Activated naive CD4-positive, alpha-beta T cell treated with anti-CD3 and anti-CD28 coated beads, Interleukin-2, amount 50 U/mL, for 24 hours (primary cell): ENCODE measurements at regions not wholly inside any gene's neighbourhood (a gene's known extent, or its start where the extent isn't known, plus 50 kb on each side); places are given as distances from the start of the nearest gene placed in this dataset.

ENCODE experiments used
- H3K27ac Mint-ChIP-seq: one replicate; pipeline ENCODE4 v1.8.0; 2021; ENCODE audit warnings: mild to moderate bottlenecking, mixed read lengths
- H3K27me3 Mint-ChIP-seq: one replicate; pipeline ENCODE4 v1.8.0; 2021; ENCODE audit warnings: mixed read lengths
- H3K36me3 Mint-ChIP-seq: one replicate; pipeline ENCODE4 v1.8.0; 2021; ENCODE audit warnings: mixed read lengths
- H3K4me1 Mint-ChIP-seq: one replicate; pipeline ENCODE4 v1.8.0; 2021; ENCODE audit warnings: mixed read lengths
- H3K4me3 Mint-ChIP-seq: one replicate; pipeline ENCODE4 v1.8.0; 2021; ENCODE audit warnings: mild to moderate bottlenecking, mixed read lengths
- H3K9me3 Mint-ChIP-seq: one replicate; pipeline ENCODE4 v1.8.0; 2021; ENCODE audit warnings: mixed read lengths

GRCh38 chr3:107976202-107976800, 114.5 kb downstream of the CD47 start:
- Mint-ChIP-seq H3K27ac (no peak overlapping the region), H3K36me3 (no peaks in the 10 kb centered on the region), H3K4me3 (peak overlapping the region; percentile 51), H3K4me1 (peaks cover 70% of the 10 kb centered on the region), H3K9me3 (no peaks in the 10 kb centered on the region), H3K27me3 (no peaks in the 10 kb centered on the region)

GRCh38 chr3:107975529-107976201, 115.2 kb downstream of the CD47 start:
- Mint-ChIP-seq H3K27me3 (no peaks in the 10 kb centered on the region), H3K27ac (no peak overlapping the region), H3K4me1 (peaks cover 66% of the 10 kb centered on the region), H3K4me3 (peak overlapping the region; percentile 51), H3K9me3 (no peaks in the 10 kb centered on the region), H3K36me3 (no peaks in the 10 kb centered on the region)

- Mint-ChIP-seq H3K4me1 (peaks cover 59% of the 10 kb centered on the region), H3K9me3 (no peaks in the 10 kb centered on the region), H3K4me3 (no peak overlapping the region), H3K36me3 (no peaks in the 10 kb centered on the region), H3K27ac (no peak overlapping the region), H3K27me3 (no peaks in the 10 kb centered on the region)
Measured at GRCh38 chr3:107973961-107974360, 116.9 kb downstream of the CD47 start.

GRCh38 chr3:107973152-107973551, 117.7 kb downstream of the CD47 start:
- peaks cover 51% of the 10 kb centered on the region for H3K4me1 Mint-ChIP-seq
- H3K27me3 Mint-ChIP-seq = no peaks in the 10 kb centered on the region
- no peak overlapping the region for H3K4me3 Mint-ChIP-seq
- H3K36me3 Mint-ChIP-seq = no peaks in the 10 kb centered on the region
- no peak overlapping the region for H3K27ac Mint-ChIP-seq
- H3K9me3 Mint-ChIP-seq = no peaks in the 10 kb centered on the region

- Mint-ChIP-seq H3K4me1 (peaks cover 30% of the 10 kb centered on the region), H3K27ac (no peak overlapping the region), H3K27me3 (no peaks in the 10 kb centered on the region), H3K9me3 (no peaks in the 10 kb centered on the region), H3K4me3 (no peak overlapping the region), H3K36me3 (no peaks in the 10 kb centered on the region)
Measured at GRCh38 chr3:107970993-107971580, 119.7 kb downstream of the CD47 start.

GRCh38 chr3:107969994-107970819, 120.6 kb downstream of the CD47 start:
- H3K27me3 Mint-ChIP-seq = no peaks in the 10 kb centered on the region
- H3K4me3 Mint-ChIP-seq = no peak overlapping the region
- peak overlapping the region; percentile 71 for H3K27ac Mint-ChIP-seq

GRCh38 chr3:107969525-107969924, 121.3 kb downstream of the CD47 start:
- H3K27me3 Mint-ChIP-seq = no peaks in the 10 kb centered on the region
- H3K4me3 Mint-ChIP-seq = no peak overlapping the region
- H3K4me1 Mint-ChIP-seq = peaks cover 16% of the 10 kb centered on the region
- no peaks in the 10 kb centered on the region for H3K36me3 Mint-ChIP-seq
- no peak overlapping the region for H3K27ac Mint-ChIP-seq
- H3K9me3 Mint-ChIP-seq = no peaks in the 10 kb centered on the region

More at GRCh38 chr3:107969994-107970819, 120.6 kb downstream of the CD47 start:
- no peaks in the 10 kb centered on the region for H3K9me3 Mint-ChIP-seq
- peaks cover 22% of the 10 kb centered on the region for H3K4me1 Mint-ChIP-seq
- H3K36me3 Mint-ChIP-seq = no peaks in the 10 kb centered on the region

- H3K4me3 Mint-ChIP-seq = no peak overlapping the region
Measured at GRCh38 chr3:107966276-107966675, 124.6 kb downstream of the CD47 start.

GRCh38 chr3:107965136-107965655, 125.6 kb downstream of the CD47 start:
- H3K4me3 Mint-ChIP-seq = no peak overlapping the region
- no peak overlapping the region for H3K27ac Mint-ChIP-seq
- H3K9me3 Mint-ChIP-seq = no peaks in the 10 kb centered on the region
- H3K4me1 Mint-ChIP-seq = peaks cover 7% of the 10 kb centered on the region
- no peaks in the 10 kb centered on the region for H3K27me3 Mint-ChIP-seq
- H3K36me3 Mint-ChIP-seq = no peaks in the 10 kb centered on the region

More at GRCh38 chr3:107966276-107966675, 124.6 kb downstream of the CD47 start:
- H3K27me3 Mint-ChIP-seq = no peaks in the 10 kb centered on the region
- H3K4me1 Mint-ChIP-seq = peaks cover 10% of the 10 kb centered on the region
- no peaks in the 10 kb centered on the region for H3K9me3 Mint-ChIP-seq
- no peaks in the 10 kb centered on the region for H3K36me3 Mint-ChIP-seq
- no peak overlapping the region for H3K27ac Mint-ChIP-seq

- no peaks in the 10 kb centered on the region for H3K4me1 Mint-ChIP-seq
Measured at GRCh38 chr3:107963581-107963980, 127.2 kb downstream of the CD47 start.

GRCh38 chr3:107962946-107963345, 127.9 kb downstream of the CD47 start:
- H3K4me3 Mint-ChIP-seq = no peak overlapping the region
- H3K27ac Mint-ChIP-seq = peak overlapping the region; percentile 56
- H3K4me1 Mint-ChIP-seq = no peaks in the 10 kb centered on the region
- H3K36me3 Mint-ChIP-seq = no peaks in the 10 kb centered on the region
- H3K27me3 Mint-ChIP-seq = no peaks in the 10 kb centered on the region
- H3K9me3 Mint-ChIP-seq = peaks cover 6% of the 10 kb centered on the region

More at GRCh38 chr3:107963581-107963980, 127.2 kb downstream of the CD47 start:
- no peaks in the 10 kb centered on the region for H3K27me3 Mint-ChIP-seq
- H3K4me3 Mint-ChIP-seq = no peak overlapping the region
- H3K36me3 Mint-ChIP-seq = no peaks in the 10 kb centered on the region
- no peak overlapping the region for H3K27ac Mint-ChIP-seq
- peaks cover 6% of the 10 kb centered on the region for H3K9me3 Mint-ChIP-seq

GRCh38 chr3:107962037-107962436, 128.8 kb downstream of the CD47 start:
- H3K36me3 Mint-ChIP-seq = no peaks in the 10 kb centered on the region

GRCh38 chr3:107959550-107960154, 131.2 kb downstream of the CD47 start:
- H3K9me3 Mint-ChIP-seq = peaks cover 6% of the 10 kb centered on the region
- H3K4me1 Mint-ChIP-seq = peaks cover 8% of the 10 kb centered on the region
- no peaks in the 10 kb centered on the region for H3K27me3 Mint-ChIP-seq
- H3K36me3 Mint-ChIP-seq = no peaks in the 10 kb centered on the region
- no peak overlapping the region for H3K27ac Mint-ChIP-seq
- no peak overlapping the region for H3K4me3 Mint-ChIP-seq

More at GRCh38 chr3:107962037-107962436, 128.8 kb downstream of the CD47 start:
- H3K4me3 Mint-ChIP-seq = no peak overlapping the region
- H3K9me3 Mint-ChIP-seq = peaks cover 6% of the 10 kb centered on the region
- H3K4me1 Mint-ChIP-seq = no peaks in the 10 kb centered on the region
- H3K27ac Mint-ChIP-seq = no peak overlapping the region
- H3K27me3 Mint-ChIP-seq = no peaks in the 10 kb centered on the region

- no peaks in the 10 kb centered on the region for H3K36me3 Mint-ChIP-seq
- H3K27ac Mint-ChIP-seq = no peak overlapping the region
- H3K4me1 Mint-ChIP-seq = peaks cover 20% of the 10 kb centered on the region
- H3K4me3 Mint-ChIP-seq = no peak overlapping the region
- no peaks in the 10 kb centered on the region for H3K27me3 Mint-ChIP-seq
- H3K9me3 Mint-ChIP-seq = peaks cover 6% of the 10 kb centered on the region
Measured at GRCh38 chr3:107958146-107958545, 132.7 kb downstream of the CD47 start.
